Gastroesophageal sphincter (tissue), 4 donors: ENCODE measurements at regions not wholly inside any gene's neighbourhood (a gene's known extent, or its start where the extent isn't known, plus 50 kb on each side); places are given as distances from the start of the nearest gene placed in this dataset.

Experiments
- ATAC-seq: fragments of 150-250 bp; one replicate; pipeline ENCODE4 v1.9.1; 2016; ENCODE audit warnings: mild to moderate bottlenecking, moderate library complexity
- H3K27ac ChIP-seq, 4 donors: fragments of 200-600 bp; sonication (generic) in 3 of 4; 1 replicate in 3 of 4; 2 replicates in 1 of 4; pipeline ENCODE4 v1.5.1; 2016 to 2019
- H3K27me3 ChIP-seq: fragments of 200-600 bp; sonication (generic); one replicate; pipeline ENCODE4 v1.5.1; 2019
- H3K36me3 ChIP-seq, 2 donors: fragments of 200-600 bp; sonication (generic); one replicate each; pipeline ENCODE4 v1.5.1; 2019; ENCODE audit warnings: control low read depth in 1 of 2
- H3K4me1 ChIP-seq, 3 donors: fragments of 200-600 bp; sonication (generic); 1 replicate in 2 of 3; 2 replicates in 1 of 3; pipeline ENCODE4 v1.5.1; 2016 to 2019; ENCODE audit warnings: control low read depth in 2 of 3
- H3K4me3 ChIP-seq, 2 donors: fragments of 200-600 bp; sonication (generic); one replicate each; pipeline ENCODE4 v1.5.1; 2019; ENCODE audit warnings: mild to moderate bottlenecking in 1 of 2, moderate library complexity in 1 of 2
- H3K9me3 ChIP-seq, 3 donors: fragments of 200-600 bp; sonication (generic); one replicate each; pipeline ENCODE4 v1.5.1; 2017 to 2019; ENCODE audit warnings: control low read depth in 2 of 3
- CTCF ChIP-seq, 4 experiments: fragments of 200-600 bp in 2 of 4; fragments of 450-650 bp in 2 of 4; sonication (generic) in 1 of 4; IDR thresholded peaks; one replicate each; pipeline ENCODE4 v1.5.1; 2017 to 2019; ENCODE audit warnings: antibody characterized with exemption in 4 of 4, mild to moderate bottlenecking in 2 of 4, moderate library complexity in 2 of 4
- EP300 ChIP-seq: sonication (generic); formaldehyde crosslinking; IDR thresholded peaks from one replicate; pipeline ENCODE4 v1.6.1; 2017; ENCODE audit warnings: antibody characterized with exemption, mild to moderate bottlenecking
- POLR2A ChIP-seq, 2 donors: fragments of 450-650 bp; IDR thresholded peaks; one replicate each; pipeline ENCODE4 v1.6.1; 2017; ENCODE audit warnings: antibody characterized with exemption in 2 of 2, mild to moderate bottlenecking in 2 of 2, moderate library complexity in 1 of 2
- POLR2AphosphoS5 ChIP-seq: sonication (generic); formaldehyde crosslinking; IDR thresholded peaks from one replicate; pipeline ENCODE4 v1.6.1; 2017; ENCODE audit warnings: antibody characterized with exemption
- WGBS, 2 donors: methylation state at CpG; one replicate each; pipeline ENCODE4 v1.1.5; 2018; ENCODE audit warnings: low coverage in 1 of 2; 5-methylcytosine and 5-hydroxymethylcytosine counted together

- Histone ChIP-seq H3K4me3 (no peak overlapping the region), H3K27me3 (no peaks in the 10 kb centered on the region), H3K4me1 (peaks cover 0 to 20% (median 2%) of the 10 kb centered on the region in 3 donors), H3K27ac (no peak overlapping the region), H3K36me3 (no peaks in the 10 kb centered on the region), H3K9me3 (no peaks in the 10 kb centered on the region)
- TF ChIP-seq POLR2AphosphoS5 (no peak), CTCF (IDR thresholded peaks at IDR 0.05) (no peak), EP300 (no peak), POLR2A (IDR thresholded peaks at IDR 0.05) (no peak)
- 63 to 80% methylated on average over 3 to 4 of the region's 4 CpGs for WGBS, 2 donors
- no peak for ATAC-seq
Measured at GRCh38 chr15:47470983-47471382, 246.3 kb upstream of the SEMA6D start.

- Histone ChIP-seq H3K4me1 (peaks cover 0 to 26% (median 2%) of the 10 kb centered on the region in 3 donors), H3K27me3 (no peaks in the 10 kb centered on the region), H3K9me3 (no peaks in the 10 kb centered on the region), H3K36me3 (no peaks in the 10 kb centered on the region), H3K27ac (peak overlapping the region in 3 of 4 donors; percentile 1 to 70 (median 42)), H3K4me3 (no peak overlapping the region)
- TF ChIP-seq POLR2AphosphoS5 (no peak), CTCF (IDR thresholded peaks at IDR 0.05) (no peak), EP300 (no peak), POLR2A (IDR thresholded peaks at IDR 0.05) (no peak)
- ATAC-seq: no peak
- 62 to 74% methylated on average over 3 to 4 of the region's 6 CpGs for WGBS, 2 donors
Measured at GRCh38 chr15:47473106-47473725, 244.1 kb upstream of the SEMA6D start.

GRCh38 chr15:47473832-47474231 is 243.5 kb upstream of the SEMA6D start:
- peak overlapping the region in 2 of 4 donors; percentile 42 to 70 for H3K27ac ChIP-seq
- H3K4me1 ChIP-seq: peaks cover 0 to 26% (median 2%) of the 10 kb centered on the region in 3 donors
- no peaks in the 10 kb centered on the region for H3K27me3 ChIP-seq
- peak; percentile 85 for ATAC-seq
- H3K36me3 ChIP-seq: no peaks in the 10 kb centered on the region
- whole genome bisulfite sequencing, 2 donors: 0 to 7% methylated on average over 3 to 4 of the region's 4 CpGs
- no peak overlapping the region for H3K4me3 ChIP-seq
- no peaks in the 10 kb centered on the region for H3K9me3 ChIP-seq
- TF ChIP-seq POLR2AphosphoS5 (peak; percentile 84), EP300 (no peak)

- Histone ChIP-seq H3K4me3 (no peak overlapping the region), H3K27me3 (no peaks in the 10 kb centered on the region), H3K9me3 (no peaks in the 10 kb centered on the region), H3K4me1 (peaks cover 0 to 26% (median 2%) of the 10 kb centered on the region in 3 donors), H3K27ac (no peak overlapping the region), H3K36me3 (no peaks in the 10 kb centered on the region)
- no peak for ATAC-seq
- TF ChIP-seq EP300: no peak
- TF ChIP-seq CTCF (IDR thresholded peaks at IDR 0.05): no peak
- TF ChIP-seq POLR2A (IDR thresholded peaks at IDR 0.05): no peak
- TF ChIP-seq POLR2AphosphoS5: no peak
- 95 to 100% methylated on average over 2 of the region's 2 CpGs for WGBS, 2 donors
Measured at GRCh38 chr15:47475336-47475735, 242.0 kb upstream of the SEMA6D start.

- ATAC-seq: no peak
- Histone ChIP-seq H3K36me3 (no peaks in the 10 kb centered on the region), H3K9me3 (no peaks in the 10 kb centered on the region), H3K4me1 (peaks cover 0 to 26% (median 2%) of the 10 kb centered on the region in 3 donors), H3K27ac (no peak overlapping the region), H3K27me3 (no peaks in the 10 kb centered on the region), H3K4me3 (no peak overlapping the region)
- no peak for TF ChIP-seq CTCF (IDR thresholded peaks at IDR 0.05)
- TF ChIP-seq POLR2AphosphoS5: no peak
- TF ChIP-seq EP300: no peak
- TF ChIP-seq POLR2A (IDR thresholded peaks at IDR 0.05): no peak
Measured at GRCh38 chr15:47477341-47477740, 240.0 kb upstream of the SEMA6D start.
